H1 (cell line): ENCODE measurements at regions not wholly inside any gene's neighbourhood (a gene's known extent, or its start where the extent isn't known, plus 50 kb on each side); places are given as distances from the start of the nearest gene placed in this dataset.

Source experiments
- CTCF ChIA-PET: fragments of 300-600 bp; sonication (Branson Sonifier 250); formaldehyde crosslinking; loops from one replicate; lab custom pipeline; 2021; ENCODE audit not compliant: partially characterized antibody; lab: Charles Lee
- POLR2A ChIA-PET: fragments of 300-600 bp; sonication (Branson Sonifier 250); formaldehyde crosslinking; loops from one replicate; lab custom pipeline; 2021; ENCODE audit warnings: inconsistent platforms; ENCODE audit not compliant: partially characterized antibody; lab: Charles Lee
- DNase-seq, 2 experiments: peaks; one replicate each; pipeline versions ENCODE4 v3.0.0 to v3.0.0-alpha.2; 2010 to 2022; ENCODE audit warnings: low spot score in 2 of 2, low read depth in 1 of 2, mixed read lengths in 1 of 2
- FAIRE-seq: peaks from 2 replicates; lab custom pipeline; 2011; peaks lifted over from hg19 to GRCh38; lab: Jason Lieb, UNC
- H2AFZ ChIP-seq: 2 replicates; pipeline ENCODE4 v1.8.1; 2012; ENCODE audit warnings: low read length, inconsistent platforms
- H2AK5ac ChIP-seq: 2 replicates; pipeline ENCODE4 v1.6.1; 2013; ENCODE audit warnings: low read depth, low read length
- H2BK120ac ChIP-seq: replicated peaks from 2 replicates; pipeline ENCODE3; 2013; ENCODE audit warnings: low read depth, low read length, inconsistent platforms
- H2BK12ac ChIP-seq: 2 replicates; pipeline ENCODE4 v1.6.1; 2013; ENCODE audit warnings: low read depth, low read length
- H2BK15ac ChIP-seq: 2 replicates; pipeline ENCODE4 v1.6.1; 2013; ENCODE audit warnings: low read length
- H2BK20ac ChIP-seq: 2 replicates; pipeline ENCODE4 v1.6.1; 2013; ENCODE audit warnings: low read length
- H2BK5ac ChIP-seq: 2 replicates; pipeline ENCODE4 v1.6.1; 2013; ENCODE audit warnings: low read depth, low read length
- H3K14ac ChIP-seq: 2 replicates; pipeline ENCODE4 v1.6.1; 2013; ENCODE audit warnings: inconsistent platforms; ENCODE audit not compliant: insufficient read length
- H3K18ac ChIP-seq: 2 replicates; pipeline ENCODE4 v1.6.1; 2013; ENCODE audit warnings: low read length; ENCODE audit errors: extremely low read depth
- H3K23ac ChIP-seq: 2 replicates; pipeline ENCODE4 v1.6.1; 2013; ENCODE audit warnings: inconsistent platforms; ENCODE audit not compliant: insufficient read length
- H3K23me2 ChIP-seq: 2 replicates; pipeline ENCODE4 v1.6.1; 2013; ENCODE audit warnings: low read depth, low read length
- H3K27ac ChIP-seq: 2 replicates; pipeline ENCODE4 v1.6.1; 2011; ENCODE audit warnings: low read depth, low read length, inconsistent platforms
- H3K27me3 ChIP-seq, 4 experiments: replicated peaks in 1 of 4; 1 replicate in 1 of 4; 2 replicates in 3 of 4; pipeline versions ENCODE4 v1.6.1 to v1.8.1; 2011 to 2013; ENCODE audit warnings: low read length in 3 of 4, mild to moderate bottlenecking in 3 of 4, inconsistent platforms in 2 of 4, mixed read lengths in 2 of 4, moderate library complexity in 1 of 4; ENCODE audit not compliant: control insufficient read depth in 3 of 4, insufficient read depth in 3 of 4; ENCODE audit errors: extremely low read depth in 1 of 4
- H3K36me3 ChIP-seq, 4 experiments: 2 replicates each; pipeline versions ENCODE4 v1.6.1 to v1.8.1; 2011 to 2013; ENCODE audit warnings: mild to moderate bottlenecking in 4 of 4, low read length in 3 of 4, moderate library complexity in 2 of 4, control low read depth in 1 of 4, inconsistent platforms in 1 of 4; ENCODE audit not compliant: insufficient read depth in 4 of 4, control insufficient read depth in 2 of 4
- H3K4ac ChIP-seq: replicated peaks from 2 replicates; pipeline ENCODE3; 2013; ENCODE audit warnings: low read length, low read depth, mixed read lengths, inconsistent platforms; ENCODE audit not compliant: insufficient read length
- H3K4me1 ChIP-seq, 4 experiments: replicated peaks in 1 of 4; 1 replicate in 1 of 4; 2 replicates in 3 of 4; pipeline versions ENCODE4 v1.6.1 to v1.8.1; 2011 to 2013; ENCODE audit warnings: low read length in 3 of 4, inconsistent platforms in 2 of 4, mixed read lengths in 1 of 4; ENCODE audit not compliant: insufficient read depth in 4 of 4, control insufficient read depth in 3 of 4
- H3K4me2 ChIP-seq, 2 experiments: 2 replicates each; pipeline versions ENCODE4 v1.6.1 to v1.8.1; 2011 to 2013; ENCODE audit warnings: low read depth in 2 of 2, low read length in 2 of 2, control low read depth in 1 of 2, inconsistent platforms in 1 of 2, mild to moderate bottlenecking in 1 of 2; ENCODE audit not compliant: insufficient read depth in 1 of 2
- H3K4me3 ChIP-seq, 4 experiments: fragments of 200-600, 300-600 bp in 1 of 4; sonication (generic), shearing (Covaris generic), sonication (Bioruptor Twin) in 1 of 4; 2 replicates each; pipeline versions ENCODE4 v1.5.1 to v1.8.1; 2011 to 2016; ENCODE audit warnings: low read length in 4 of 4, low read depth in 3 of 4, control low read depth in 2 of 4, inconsistent platforms in 2 of 4, mild to moderate bottlenecking in 2 of 4, mixed read lengths in 1 of 4, moderate library complexity in 1 of 4; ENCODE audit not compliant: insufficient read depth in 2 of 4; ENCODE audit errors: extremely low read depth in 1 of 4
- H3K56ac ChIP-seq: replicated peaks from 2 replicates; pipeline ENCODE3; 2013; ENCODE audit warnings: low read depth, mild to moderate bottlenecking, mixed read lengths, low read length, inconsistent platforms; ENCODE audit not compliant: insufficient read length
- H3K79me1 ChIP-seq: 2 replicates; pipeline ENCODE4 v1.6.1; 2013; ENCODE audit warnings: low read depth, low read length, control low read depth
- H3K79me2 ChIP-seq, 2 experiments: 2 replicates each; pipeline versions ENCODE4 v1.6.1 to v1.8.1; 2012 to 2013; ENCODE audit warnings: low read length in 2 of 2, mild to moderate bottlenecking in 2 of 2, inconsistent platforms in 1 of 2; ENCODE audit not compliant: insufficient read depth in 2 of 2, control insufficient read depth in 1 of 2
- H3K9ac ChIP-seq, 4 experiments: replicated peaks in 1 of 4; 1 replicate in 1 of 4; 2 replicates in 3 of 4; pipeline versions ENCODE4 v1.6.1 to v1.8.1; 2011 to 2013; ENCODE audit warnings: low read depth in 3 of 4, low read length in 3 of 4, control low read depth in 2 of 4, mild to moderate bottlenecking in 2 of 4, moderate library complexity in 2 of 4, inconsistent platforms in 1 of 4; ENCODE audit errors: extremely low read depth in 1 of 4
- H3K9me3 ChIP-seq, 2 experiments: 2 replicates each; pipeline versions ENCODE4 v1.6.1 to v1.8.1; 2012 to 2013; ENCODE audit warnings: mild to moderate bottlenecking in 2 of 2, moderate library complexity in 2 of 2, control low read depth in 1 of 2, inconsistent platforms in 1 of 2, low read depth in 1 of 2, low read length in 1 of 2, mixed read lengths in 1 of 2; ENCODE audit not compliant: insufficient read depth in 2 of 2
- H4K20me1 ChIP-seq, 2 experiments: replicated peaks in 1 of 2; 2 replicates each; pipeline versions ENCODE3 to v1.8.1; 2011 to 2013; ENCODE audit warnings: inconsistent platforms in 2 of 2, low read length in 2 of 2, mild to moderate bottlenecking in 1 of 2; ENCODE audit not compliant: insufficient read depth in 2 of 2, control insufficient read depth in 1 of 2
- H4K5ac ChIP-seq: 2 replicates; pipeline ENCODE4 v1.6.1; 2013; ENCODE audit warnings: low read length, low read depth, mixed read lengths, inconsistent platforms; ENCODE audit not compliant: insufficient read length
- H4K8ac ChIP-seq: 2 replicates; pipeline ENCODE4 v1.8.0; 2013; ENCODE audit warnings: mild to moderate bottlenecking, moderate library complexity, low read length, inconsistent platforms; ENCODE audit not compliant: insufficient read depth; ENCODE audit errors: extremely low read depth
- H4K91ac ChIP-seq: replicated peaks from 2 replicates; pipeline ENCODE3; 2013; ENCODE audit warnings: low read length, mixed read lengths, inconsistent platforms; ENCODE audit not compliant: insufficient read length
- CBX5 ChIP-seq: fragments of 300-800, 300-1000 bp; sonication (generic); IDR thresholded peaks from 2 replicates; pipeline ENCODE4 v1.7.1; 2016; ENCODE audit warnings: antibody characterized with exemption, low read length, low read depth
- CTCF ChIP-seq, 3 experiments: IDR thresholded peaks; 1 replicate in 2 of 3; 2 replicates in 1 of 3; pipeline versions ENCODE4 v1.5.1 to v1.6.1; 2011; ENCODE audit warnings: low read length in 3 of 3, mild to moderate bottlenecking in 3 of 3, inconsistent platforms in 2 of 3, low read depth in 1 of 3, moderate library complexity in 1 of 3; ENCODE audit not compliant: insufficient read depth in 1 of 3; ENCODE audit errors: control extremely low read depth in 1 of 3
- EZH2 ChIP-seq: fragments of 200-600 bp; sonication (generic); IDR thresholded peaks from 2 replicates; pipeline ENCODE4 v1.7.1; 2012; ENCODE audit warnings: low read depth, mild to moderate bottlenecking, moderate library complexity, low read length, inconsistent platforms; ENCODE audit not compliant: severe bottlenecking
- KDM4A ChIP-seq: IDR thresholded peaks from one replicate; pipeline ENCODE4 v1.7.1; 2012; ENCODE audit warnings: low read depth, mild to moderate bottlenecking, moderate library complexity, low read length, inconsistent platforms; ENCODE audit not compliant: severe bottlenecking
- RNF2 ChIP-seq: fragments of 200-900, 300-1000 bp; sonication (generic); IDR thresholded peaks from 2 replicates; pipeline ENCODE4 v1.7.1; 2016; ENCODE audit warnings: borderline replicate concordance, low read depth, mild to moderate bottlenecking, antibody characterized with exemption, low read length; ENCODE audit not compliant: poor library complexity, severe bottlenecking; ENCODE audit errors: missing control alignments
- SIX5 ChIP-seq: IDR thresholded peaks from 2 replicates; pipeline ENCODE4 v1.6.1; 2011; ENCODE audit warnings: mild to moderate bottlenecking, low read depth, low read length
- USF2 ChIP-seq: IDR thresholded peaks from 2 replicates; pipeline ENCODE4 v1.6.1; 2011; ENCODE audit warnings: low read length, improper control_type of control experiment
- WGBS, 2 experiments: shearing (Covaris generic) in 1 of 2; methylation state at CpG; one replicate each; pipeline versions ENCODE4 v1.1.6 to v1.1.7; 2013 to 2015; ENCODE audit warnings: low lambda C conversion rate in 2 of 2, mixed read lengths in 2 of 2, inconsistent platforms in 1 of 2, low coverage in 1 of 2, missing lambda C conversion rate in 1 of 2; ENCODE audit not compliant: insufficient replicate concordance in 2 of 2, insufficient coverage in 1 of 2, insufficient read length in 1 of 2; ENCODE audit errors: extremely low coverage in 1 of 2, missing lambda C conversion rate in 1 of 2; 5-methylcytosine and 5-hydroxymethylcytosine counted together

GRCh38 chr6:6085928-6086668 lies 79.4 kb upstream of the NRN1 start:
- no peak overlapping the region for H3K23ac ChIP-seq
- DNase-seq (no peak), FAIRE-seq (no peak)
- H3K56ac ChIP-seq: no peak overlapping the region
- no peaks in the 10 kb centered on the region; a peak in 2 of 4 replicates for H3K9me3 ChIP-seq
- no peak overlapping the region for H2BK120ac ChIP-seq
- no peaks in the 10 kb centered on the region for H3K79me2 ChIP-seq
- no peaks in the 10 kb centered on the region for H3K27me3 ChIP-seq
- H2AFZ ChIP-seq: no peak overlapping the region
- no peak overlapping the region for H2BK12ac ChIP-seq
- 71% methylated on average over 4 of the region's 4 CpGs; no CpG with 5 or more reads in 1 of the 2 experiments for WGBS, 2 experiments
- H2BK20ac ChIP-seq: no peak overlapping the region
- no peaks in the 10 kb centered on the region for H3K79me1 ChIP-seq
- no peak overlapping the region for H3K4me3 ChIP-seq
- H3K27ac ChIP-seq: no peak overlapping the region
- H3K4me2 ChIP-seq: no peak overlapping the region
- POLR2A ChIA-PET: no interaction called here
- no peak overlapping the region for H2AK5ac ChIP-seq
- H4K91ac ChIP-seq: no peak overlapping the region
- H2BK5ac ChIP-seq: no peak overlapping the region
- no peak overlapping the region for H4K8ac ChIP-seq
- H4K5ac ChIP-seq: no peak overlapping the region
- no peak overlapping the region for H3K18ac ChIP-seq
- H3K4me1 ChIP-seq: no peaks in the 10 kb centered on the region
- H3K4ac ChIP-seq: no peak overlapping the region
- H3K9ac ChIP-seq: no peak overlapping the region
- H2BK15ac ChIP-seq: no peak overlapping the region
- H3K23me2 ChIP-seq: no peaks in the 10 kb centered on the region
- no peak overlapping the region for H3K14ac ChIP-seq
- H3K36me3 ChIP-seq: no peaks in the 10 kb centered on the region
- TF ChIP-seq CTCF (IDR thresholded peaks at IDR 0.05; ENCODE audit: control extremely low read depth in 1 of 3, insufficient read depth in 1 of 3, low read depth in 1 of 3, low read length in 3 of 3): no peak
- TF ChIP-seq RNF2: no peak
- TF ChIP-seq USF2: no peak
- no peak for TF ChIP-seq KDM4A
- no peak for TF ChIP-seq CBX5
- TF ChIP-seq EZH2: no peak
- TF ChIP-seq SIX5: no peak
- CTCF ChIA-PET: interaction anchor here (0.8 to 1.4 kb wide), 3 partner anchors 29 to 135 kb away, joined by 3 to 5 read pairs (median 3); no protein-coding TSS in a partner anchor
- no peaks in the 10 kb centered on the region for H4K20me1 ChIP-seq
